ENCODE measurements at regions not wholly inside any gene's neighbourhood (a gene's known extent, or its start where the extent isn't known, plus 50 kb on each side); places are given as distances from the start of the nearest gene placed in this dataset.
"Not testable (repeated sequence)": the region's sequence is repeated elsewhere in the genome, so short reads cannot be mapped to it uniquely, and the experiment has no call there.

DNA sequence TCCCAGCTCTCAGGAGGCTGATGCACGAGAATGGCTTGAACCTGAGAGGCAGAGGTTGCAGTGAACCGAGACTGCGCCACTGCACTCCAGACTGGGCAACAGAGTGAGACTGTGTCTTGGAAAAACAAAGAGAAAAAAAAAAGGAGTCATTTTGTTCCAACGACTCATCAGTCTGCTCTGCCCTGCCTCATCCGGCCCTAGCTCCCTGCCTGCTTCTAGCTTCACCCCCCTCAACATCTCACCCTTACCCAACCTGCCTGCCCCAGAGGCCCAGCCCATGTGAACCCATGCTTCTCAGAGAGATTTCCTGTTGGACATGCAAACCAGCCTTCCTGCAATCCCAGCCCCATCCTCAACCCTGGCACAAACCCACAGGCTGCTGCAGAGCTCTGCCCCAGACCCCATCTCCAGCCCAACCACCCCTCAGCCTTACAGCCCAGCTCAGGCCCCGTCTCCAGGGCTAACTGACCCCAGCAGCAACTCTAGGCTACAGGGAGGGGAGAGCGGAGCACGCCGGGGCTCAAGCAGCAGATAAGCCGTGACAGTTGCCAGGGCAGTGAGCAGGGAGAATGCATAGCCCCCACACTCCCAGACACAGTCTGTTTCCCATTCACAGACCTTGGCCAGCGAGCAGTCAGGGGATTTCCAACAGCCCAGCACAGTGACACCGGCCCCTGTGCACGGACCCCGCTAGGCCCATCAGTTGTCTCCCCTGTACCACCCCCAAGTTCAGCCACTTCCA lies 86.0 kb upstream of the KCTD7 start:
- no peak for DNase-seq

- no peak for DNase-seq
Observed at GRCh38 chr7:66549466-66549865, 79.2 kb upstream of the KCTD7 start.

- no peak for DNase-seq
Observed at GRCh38 chr7:66553001-66553400, 75.7 kb upstream of the KCTD7 start.

DNA sequence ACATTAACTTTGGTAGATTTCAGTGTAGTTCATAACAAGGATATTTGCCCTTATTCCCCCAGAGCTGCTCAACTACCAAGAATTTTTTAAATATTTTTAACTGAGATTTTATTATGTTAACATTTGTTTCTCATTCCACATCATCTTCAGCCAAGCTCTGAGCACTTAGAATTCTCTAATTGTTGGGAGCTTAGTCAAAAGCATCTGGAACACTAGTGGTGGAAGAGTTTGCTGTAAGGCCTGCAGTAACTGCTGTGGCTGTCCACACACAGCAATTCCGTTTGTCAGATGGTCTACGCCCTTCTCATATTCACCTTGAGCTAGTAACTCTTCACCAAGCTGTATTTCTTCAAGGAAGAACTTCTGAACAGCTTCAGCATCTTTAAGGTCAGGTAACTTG lies 75.0 kb upstream of the KCTD7 start:
- DNase-seq, result not testable (repeated sequence)

DNA sequence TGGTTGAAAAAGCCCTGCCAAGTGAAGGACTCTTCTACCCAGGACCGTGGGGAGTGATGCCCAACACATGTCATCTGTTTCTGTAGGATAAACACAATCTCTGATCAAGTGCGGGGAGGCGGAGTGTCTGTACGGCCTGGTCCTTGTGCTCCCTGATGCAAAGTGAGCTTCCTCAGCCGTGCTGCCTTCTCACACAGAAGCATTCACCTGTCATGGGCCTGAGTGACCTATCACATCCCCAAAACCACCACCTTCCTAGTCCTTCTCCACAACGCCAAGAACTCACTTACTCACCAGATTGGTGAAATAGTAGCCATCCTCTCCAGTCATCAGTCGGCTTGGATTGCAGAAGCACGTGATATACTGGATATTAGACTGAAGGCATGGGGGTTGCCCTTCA lies 74.4 kb upstream of the KCTD7 start:
- not testable (repeated sequence) for DNase-seq

- DNase-seq, result not testable (repeated sequence)
Observed at GRCh38 chr7:66554842-66555430, 73.7 kb upstream of the KCTD7 start.

- no peak for DNase-seq
Observed at GRCh38 chr7:66556177-66556548, 72.5 kb upstream of the KCTD7 start.

GRCh38 chr7:66556549-66557213 lies 72.0 kb upstream of the KCTD7 start:
- DNase-seq, result no peak

- no peak for DNase-seq
Observed at GRCh38 chr7:66557214-66558200, 71.2 kb upstream of the KCTD7 start.

DNA sequence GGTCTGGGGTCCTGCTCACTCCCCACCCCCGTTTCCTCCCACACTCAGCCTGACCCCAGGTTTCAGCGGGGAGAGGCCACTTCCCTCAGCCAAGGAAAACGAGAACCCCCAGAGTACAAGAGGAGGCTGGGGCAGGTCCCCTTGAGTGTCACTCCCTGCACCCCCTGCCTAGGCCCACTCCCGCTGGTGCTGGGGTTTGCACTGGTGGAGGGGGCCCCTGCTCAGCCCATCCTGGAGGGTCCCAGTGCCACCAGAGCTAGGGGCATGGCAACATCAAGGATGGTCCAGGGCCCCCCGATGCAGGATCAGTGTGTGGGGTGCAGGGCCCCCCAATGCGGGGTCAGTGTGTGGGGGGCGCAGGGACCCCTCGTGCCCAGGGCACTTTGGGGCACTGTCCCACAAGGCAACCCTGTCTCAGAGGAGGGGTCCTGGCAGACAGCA lies 70.5 kb upstream of the KCTD7 start:
- no peak for DNase-seq

DNA sequence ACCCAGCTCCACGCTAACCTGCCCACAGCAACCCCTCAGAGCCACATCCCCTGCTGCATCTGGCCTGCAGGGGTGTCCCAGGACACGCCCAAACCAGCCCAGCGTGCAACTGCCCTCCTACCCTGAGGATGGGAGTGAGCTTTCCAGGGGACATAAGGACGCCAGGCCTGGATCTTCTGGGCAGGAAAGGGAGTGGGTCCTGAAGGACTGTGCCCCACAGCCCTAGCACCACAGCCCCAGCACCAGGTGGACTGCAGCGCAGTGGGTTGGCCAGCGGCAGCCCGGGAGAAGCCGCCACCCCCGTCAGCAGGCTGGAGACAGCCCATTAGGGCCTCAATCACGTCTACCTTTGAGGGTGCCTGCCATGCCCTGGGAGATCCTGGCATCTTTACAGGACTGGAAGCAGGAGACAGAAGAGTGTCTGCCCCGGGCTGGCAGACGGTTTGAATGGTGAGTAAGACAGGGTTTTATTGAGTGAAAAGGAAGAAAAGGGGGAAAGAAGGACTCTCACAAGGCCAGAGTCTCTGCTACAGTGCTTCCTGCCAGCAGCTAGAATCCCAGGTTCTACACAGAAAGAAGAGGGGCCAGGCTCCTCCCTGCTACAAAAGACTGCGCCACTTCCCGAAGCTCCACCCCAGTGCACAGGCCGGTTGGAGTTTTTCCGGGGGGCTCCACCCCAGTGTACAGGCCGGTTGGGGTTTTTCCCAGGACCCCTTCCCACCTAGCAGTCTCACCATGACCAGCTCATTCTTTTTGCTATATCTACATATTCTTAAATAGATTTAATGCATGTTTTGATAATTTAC lies 69.8 kb upstream of the KCTD7 start:
- DNase-seq, result no peak

GRCh38 chr7:66564045-66564444 lies 64.6 kb upstream of the KCTD7 start:
- DNase-seq, result no peak

DNA sequence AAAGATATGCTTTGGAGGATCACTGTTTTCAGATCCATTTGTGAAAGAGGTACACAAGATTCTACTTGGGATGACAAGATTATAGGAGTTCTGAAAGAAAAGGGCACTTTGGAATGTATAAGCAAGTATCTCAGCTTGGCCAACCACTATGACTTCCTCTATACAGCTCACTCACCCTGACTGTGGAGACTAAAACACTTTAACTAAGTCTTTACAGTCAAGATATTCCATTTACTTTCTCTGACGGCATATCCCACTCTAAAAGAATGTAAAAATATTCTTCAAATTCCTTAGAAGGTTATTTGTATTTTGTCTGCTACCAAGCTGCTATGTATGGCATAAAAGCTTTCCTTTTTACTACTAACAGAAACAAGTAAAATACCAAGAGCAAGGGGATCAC lies 58.5 kb upstream of the KCTD7 start:
- DNase-seq, result not testable (repeated sequence)

DNA sequence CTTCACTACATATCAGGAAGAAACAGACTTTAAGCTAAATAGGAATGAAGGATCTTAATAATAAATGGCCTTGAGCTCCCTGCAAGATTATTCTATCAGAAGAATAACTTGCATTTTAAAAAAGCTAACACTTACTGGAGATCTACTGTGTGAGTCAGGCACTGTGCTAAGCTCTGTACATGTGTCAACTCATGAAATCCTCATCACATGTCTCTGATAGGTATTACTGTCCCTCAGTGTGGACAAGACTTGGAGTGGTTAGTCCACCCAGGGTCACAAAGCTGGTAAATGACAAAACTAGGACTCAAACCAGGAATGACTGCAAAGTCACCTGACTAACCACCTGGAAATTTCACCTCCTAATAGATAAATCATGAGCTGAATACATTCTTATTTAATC lies 57.1 kb upstream of the KCTD7 start:
- DNase-seq, result no peak

GRCh38 chr7:66573782-66574495 lies 54.7 kb upstream of the KCTD7 start:
- DNase-seq, result not testable (repeated sequence)

DNA sequence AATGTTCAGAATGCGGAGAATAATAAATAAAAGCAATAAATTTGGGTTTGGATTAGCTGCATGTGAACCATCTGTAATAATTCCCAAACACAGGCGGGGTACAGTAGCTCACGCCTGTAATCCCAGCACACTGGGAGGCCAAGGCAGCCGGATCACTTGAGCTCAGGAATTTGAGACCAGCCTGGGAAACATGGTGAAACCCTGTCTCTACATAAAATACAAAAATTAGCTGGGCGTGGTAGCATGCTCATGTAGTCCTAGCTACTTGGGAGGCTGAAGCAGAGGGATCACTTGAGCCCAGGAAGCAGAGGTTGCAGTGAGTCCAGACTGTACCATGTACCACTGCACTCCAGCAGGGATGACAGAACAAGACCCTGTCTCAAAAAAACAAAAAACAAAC lies 53.9 kb upstream of the KCTD7 start:
- not testable (repeated sequence) for DNase-seq

DNA sequence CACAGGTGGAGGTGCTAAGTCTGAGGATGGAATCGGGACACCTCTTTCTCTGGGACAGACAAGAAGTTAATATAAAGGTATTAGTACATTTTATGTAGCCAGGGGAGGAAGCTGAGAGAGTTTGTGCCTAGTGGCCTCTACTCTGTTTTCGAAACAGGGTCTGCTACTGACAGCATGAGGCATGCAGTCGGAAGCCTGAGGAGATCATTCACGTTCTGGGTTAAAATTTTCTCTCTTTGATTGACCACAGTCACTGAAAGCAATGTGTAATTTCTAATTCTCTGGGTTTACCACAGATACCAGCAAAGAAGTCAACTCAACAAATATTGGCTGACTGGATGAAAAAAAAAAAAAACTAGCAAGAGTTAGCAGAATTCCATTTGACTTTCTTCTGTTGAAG lies 53.3 kb upstream of the KCTD7 start:
- no peak for DNase-seq

- no peak for DNase-seq
Observed at GRCh38 chr7:66576646-66577045, 52.0 kb upstream of the KCTD7 start.
